Gastrocnemius medialis (tissue), 4 donors: ENCODE measurements at regions not wholly inside any gene's neighbourhood (a gene's known extent, or its start where the extent isn't known, plus 50 kb on each side); places are given as distances from the start of the nearest gene placed in this dataset.

Experiments used
- CTCF ChIP-seq, 5 experiments: fragments of 450-650 bp in 3 of 5; fragments of 200-600 bp in 2 of 5; sonication (generic) in 2 of 5; IDR thresholded peaks in 4 of 5; conservative IDR thresholded peaks in 1 of 5; 1 replicate in 4 of 5; 2 replicates in 1 of 5; pipeline ENCODE4 v1.5.1; 2016 to 2019; ENCODE audit warnings: antibody characterized with exemption in 5 of 5, mild to moderate bottlenecking in 3 of 5, moderate library complexity in 3 of 5
- POLR2A ChIP-seq, 2 donors: fragments of 450-650 bp; IDR thresholded peaks; one replicate each; pipeline ENCODE4 v1.6.1; 2017; ENCODE audit warnings: antibody characterized with exemption in 2 of 2, mild to moderate bottlenecking in 2 of 2, moderate library complexity in 2 of 2

- no peak for TF ChIP-seq CTCF (IDR thresholded peaks at IDR 0.05 in 4 of 5, conservative IDR thresholded peaks at IDR 0.05 in 1 of 5)
- no peak for TF ChIP-seq POLR2A (IDR thresholded peaks at IDR 0.05)
Observed at GRCh38 chr12:77225373-77225772, 160.0 kb upstream of the E2F7 start.
